Activated T-cell treated with anti-CD3 and anti-CD28 coated beads for 24 hours (primary cell): ENCODE measurements at regions not wholly inside any gene's neighbourhood (a gene's known extent, or its start where the extent isn't known, plus 50 kb on each side); places are given as distances from the start of the nearest gene placed in this dataset.

Experiments used
- DNase-seq: peaks from one replicate; pipeline ENCODE4 v3.0.0-alpha.2; 2020; ENCODE audit warnings: low read depth

GRCh38 chr15:46555547-46555946 lies 920.7 kb downstream of the SQOR start:
- no peak for DNase-seq

- no peak for DNase-seq
These were observed 921.2 kb downstream of the SQOR start for GRCh38 chr15:46556010-46556409.

- no peak for DNase-seq
These were observed 921.9 kb downstream of the SQOR start for GRCh38 chr15:46556559-46557379.

GRCh38 chr15:46567968-46568367 lies 933.1 kb downstream of the SQOR start:
- DNase-seq, result no peak

DNA sequence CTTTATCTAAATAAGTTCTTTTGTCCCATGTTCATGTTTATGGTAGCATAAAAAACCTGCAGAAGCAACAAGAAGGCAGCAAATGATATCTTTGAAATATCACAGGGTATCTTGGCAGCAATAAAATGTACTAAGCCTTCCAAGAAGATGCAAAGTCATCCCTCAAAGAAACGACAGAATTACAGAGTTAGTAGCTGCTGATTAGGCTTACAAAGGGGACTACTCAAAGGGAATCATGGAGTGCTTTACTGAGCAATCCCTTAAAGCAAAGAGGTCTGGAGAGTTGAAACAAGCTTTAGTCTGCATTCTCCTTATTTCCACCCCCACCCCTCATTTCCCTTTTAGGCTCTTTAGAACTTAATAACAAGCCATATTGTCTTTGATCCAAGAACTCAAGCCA lies 935.0 kb downstream of the SQOR start:
- no peak for DNase-seq

DNA sequence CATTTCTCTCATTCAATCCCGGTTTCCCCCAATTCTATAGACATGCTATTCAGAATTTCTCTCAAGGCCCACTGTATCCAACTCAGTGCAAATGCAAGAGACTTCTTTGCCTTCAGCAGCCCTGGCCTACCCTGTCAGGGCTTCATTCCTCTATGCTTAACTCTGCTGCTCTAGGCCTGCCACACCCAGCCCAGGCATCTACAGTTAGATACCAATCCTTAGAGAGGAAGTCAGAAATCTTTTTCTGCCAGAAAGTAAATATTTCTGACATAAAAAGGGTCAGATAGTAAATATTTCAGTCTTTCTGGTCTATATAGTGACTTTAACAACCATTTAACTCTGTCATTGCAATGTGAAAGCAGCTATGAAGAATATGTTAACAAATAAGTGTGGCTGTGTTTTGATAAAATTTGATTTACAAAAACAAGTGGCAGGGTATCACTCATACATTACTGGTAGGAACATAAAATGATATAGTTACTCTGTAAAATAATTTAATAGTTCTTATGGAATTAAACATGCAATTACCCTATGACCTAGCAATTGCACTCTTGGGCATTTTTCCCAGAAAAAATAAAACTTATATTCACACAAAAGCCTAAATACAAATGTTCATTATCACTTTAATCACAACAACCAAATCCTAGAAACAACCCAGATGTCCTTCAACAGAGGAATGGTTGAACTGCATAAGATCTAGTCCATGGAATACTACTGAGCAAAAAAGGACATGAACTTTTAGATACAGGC lies 942.0 kb downstream of the SQOR start:
- DNase-seq, result no peak

- DNase-seq, result no peak
These were observed 942.9 kb downstream of the SQOR start for GRCh38 chr15:46577767-46578166.

DNA sequence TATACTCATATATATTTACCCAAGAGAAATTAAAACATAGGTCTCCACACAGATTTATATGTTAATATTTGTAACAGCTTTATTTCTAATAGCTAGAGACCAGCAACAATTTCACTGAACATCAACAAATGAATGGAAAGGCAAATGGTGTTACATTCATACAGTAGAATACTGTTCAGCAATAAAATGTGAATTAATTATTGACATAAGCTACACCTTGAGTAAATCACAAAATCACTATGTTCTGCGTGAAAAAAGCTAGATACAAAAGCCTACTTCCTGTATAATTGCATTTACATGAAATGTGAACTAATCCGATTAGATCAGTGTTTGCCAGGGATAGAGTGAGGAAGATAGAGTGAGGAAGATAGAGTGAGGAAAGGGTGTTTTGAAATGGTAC lies 945.7 kb downstream of the SQOR start:
- DNase-seq, result no peak

DNA sequence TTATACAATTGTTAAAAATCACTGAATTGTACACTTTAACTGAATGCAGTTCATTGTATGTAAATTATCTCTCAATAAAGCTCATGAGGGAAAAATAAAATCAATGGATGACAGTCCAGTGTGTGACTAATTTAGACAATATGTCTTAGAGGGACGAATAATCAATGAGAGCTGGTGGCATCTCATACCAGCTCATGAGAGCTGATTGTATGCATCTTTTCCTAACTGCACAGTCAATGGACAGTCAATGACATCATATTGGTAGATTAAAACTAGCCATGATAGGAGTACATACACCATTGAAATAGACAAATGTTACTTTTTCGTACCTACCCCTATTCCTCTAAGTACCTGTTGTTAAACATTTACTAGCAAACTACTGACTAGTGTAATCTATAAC lies 946.1 kb downstream of the SQOR start:
- no peak for DNase-seq

DNA sequence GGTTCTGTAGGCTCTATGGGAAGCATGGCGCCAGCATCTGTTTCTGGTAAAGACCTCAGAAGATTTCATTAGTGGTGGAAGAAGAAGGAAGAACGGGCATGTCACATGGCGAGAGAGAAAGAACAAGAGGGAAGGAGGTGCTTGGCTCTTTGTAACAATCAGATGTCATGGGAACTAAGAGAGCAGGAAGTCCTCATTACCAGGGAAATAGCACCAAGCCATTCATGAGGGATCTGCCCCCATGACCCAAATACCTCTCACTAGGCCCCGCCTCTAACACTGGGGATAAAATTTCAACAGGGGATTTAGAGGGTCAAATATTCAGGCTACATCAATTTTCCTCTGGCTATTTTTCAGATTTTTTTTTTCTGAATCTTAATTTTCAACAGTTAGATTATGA lies 954.3 kb downstream of the SQOR start:
- no peak for DNase-seq

DNA sequence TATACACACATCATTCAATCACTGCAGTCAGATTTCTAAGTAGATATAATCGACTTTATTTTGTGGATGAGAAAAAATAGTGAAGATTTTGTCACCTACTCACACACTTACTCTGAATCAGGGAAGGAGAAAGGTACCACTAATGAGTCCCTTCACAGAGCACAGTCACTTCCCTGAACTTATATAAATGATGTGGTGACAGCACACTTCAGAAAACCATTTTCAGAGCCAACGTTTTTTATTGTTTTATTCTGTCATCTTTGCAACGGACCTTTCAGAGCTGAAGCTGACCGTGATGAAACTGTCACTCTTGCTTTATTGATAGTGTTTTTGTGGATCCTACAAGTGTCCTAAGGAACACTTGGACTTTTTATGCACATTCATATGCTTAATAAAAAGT lies 956.6 kb downstream of the SQOR start:
- DNase-seq, result no peak

- no peak for DNase-seq
These were observed 960.2 kb downstream of the SQOR start for GRCh38 chr15:46595016-46595415.

GRCh38 chr15:46607077-46607476 lies 972.2 kb downstream of the SQOR start:
- DNase-seq, result no peak

GRCh38 chr15:46616033-46616432 lies 981.2 kb downstream of the SQOR start:
- DNase-seq, result no peak

- no peak for DNase-seq
These were observed 982.7 kb downstream of the SQOR start for GRCh38 chr15:46617507-46617906.

- DNase-seq, result no peak
These were observed 984.2 kb downstream of the SQOR start for GRCh38 chr15:46618984-46619383.

GRCh38 chr15:46620392-46621013 lies 985.7 kb downstream of the SQOR start:
- no peak for DNase-seq

- DNase-seq, result no peak
These were observed 988.0 kb downstream of the SQOR start for GRCh38 chr15:46622851-46623250.

DNA sequence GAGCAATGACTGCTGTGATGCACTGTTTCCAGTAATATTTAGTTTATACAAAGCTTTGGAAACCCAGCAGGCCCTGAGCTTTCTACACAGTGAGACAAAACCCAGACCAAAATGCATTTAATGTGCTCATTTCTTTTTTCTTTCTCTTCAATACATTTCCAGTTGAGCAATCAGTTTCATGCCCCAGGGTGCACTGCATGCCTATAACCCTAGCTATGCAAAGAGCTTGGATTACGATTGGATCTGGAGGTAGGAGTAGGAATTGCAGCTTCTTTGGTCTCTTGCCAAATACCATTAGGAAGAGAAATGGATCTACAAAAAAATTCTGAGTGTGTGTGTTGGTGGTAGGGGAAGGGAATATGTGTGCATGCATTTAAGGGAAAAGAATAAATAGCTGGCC lies 1001.4 kb downstream of the SQOR start:
- no peak for DNase-seq

GRCh38 chr15:46644501-46645481 lies 1010.0 kb downstream of the SQOR start:
- no peak for DNase-seq

GRCh38 chr15:46646490-46646889 lies 1011.7 kb downstream of the SQOR start:
- DNase-seq, result no peak

GRCh38 chr15:46647046-46647445 lies 1012.2 kb downstream of the SQOR start:
- no peak for DNase-seq
